ENCODE measurements at regions not wholly inside any gene's neighbourhood (a gene's known extent, or its start where the extent isn't known, plus 50 kb on each side); places are given as distances from the start of the nearest gene placed in this dataset.

- ATAC-seq, result no peak
- TF ChIP-seq, protein P1, sequence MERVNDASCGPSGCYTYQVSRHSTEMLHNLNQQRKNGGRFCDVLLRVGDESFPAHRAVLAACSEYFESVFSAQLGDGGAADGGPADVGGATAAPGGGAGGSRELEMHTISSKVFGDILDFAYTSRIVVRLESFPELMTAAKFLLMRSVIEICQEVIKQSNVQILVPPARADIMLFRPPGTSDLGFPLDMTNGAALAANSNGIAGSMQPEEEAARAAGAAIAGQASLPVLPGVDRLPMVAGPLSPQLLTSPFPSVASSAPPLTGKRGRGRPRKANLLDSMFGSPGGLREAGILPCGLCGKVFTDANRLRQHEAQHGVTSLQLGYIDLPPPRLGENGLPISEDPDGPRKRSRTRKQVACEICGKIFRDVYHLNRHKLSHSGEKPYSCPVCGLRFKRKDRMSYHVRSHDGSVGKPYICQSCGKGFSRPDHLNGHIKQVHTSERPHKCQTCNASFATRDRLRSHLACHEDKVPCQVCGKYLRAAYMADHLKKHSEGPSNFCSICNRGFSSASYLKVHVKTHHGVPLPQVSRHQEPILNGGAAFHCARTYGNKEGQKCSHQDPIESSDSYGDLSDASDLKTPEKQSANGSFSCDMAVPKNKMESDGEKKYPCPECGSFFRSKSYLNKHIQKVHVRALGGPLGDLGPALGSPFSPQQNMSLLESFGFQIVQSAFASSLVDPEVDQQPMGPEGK (CRISPR knock-in tag; IDR thresholded peaks at IDR 0.05; ENCODE audit: borderline replicate concordance), result no peak
- TF ChIP-seq TOX (CRISPR knock-in tag; IDR thresholded peaks at IDR 0.05; ENCODE audit: borderline replicate concordance) (no peak), ZNF70 (CRISPR knock-in tag; IDR thresholded peaks at IDR 0.05) (no peak), ZNF8 (CRISPR knock-in tag; IDR thresholded peaks at IDR 0.05) (no peak), OSR1 (CRISPR knock-in tag; IDR thresholded peaks at IDR 0.05) (no peak), ZC3H10 (CRISPR knock-in tag; IDR thresholded peaks at IDR 0.05) (no peak), POU6F1 (CRISPR knock-in tag; IDR thresholded peaks at IDR 0.05; ENCODE audit: borderline replicate concordance, low read depth) (no peak), ARNTL (CRISPR knock-in tag; IDR thresholded peaks at IDR 0.05; ENCODE audit: borderline replicate concordance, low read depth) (no peak), ISL1 (CRISPR knock-in tag; IDR thresholded peaks at IDR 0.05) (no peak), RARB (CRISPR knock-in tag; IDR thresholded peaks at IDR 0.05) (no peak), ESRRG (CRISPR knock-in tag; IDR thresholded peaks at IDR 0.05) (no peak), ZFP30 (CRISPR knock-in tag; IDR thresholded peaks at IDR 0.05) (no peak), ZFP3 (CRISPR knock-in tag; IDR thresholded peaks at IDR 0.05) (no peak), SNAI2 (CRISPR knock-in tag; IDR thresholded peaks at IDR 0.05) (no peak), ZNF565 (CRISPR knock-in tag; conservative IDR thresholded peaks at IDR 0.05; ENCODE audit: low read depth) (no peak)
These were observed 307.7 kb downstream of the GPM6A start for GRCh38 chr4:175504318-175504717.

DNA sequence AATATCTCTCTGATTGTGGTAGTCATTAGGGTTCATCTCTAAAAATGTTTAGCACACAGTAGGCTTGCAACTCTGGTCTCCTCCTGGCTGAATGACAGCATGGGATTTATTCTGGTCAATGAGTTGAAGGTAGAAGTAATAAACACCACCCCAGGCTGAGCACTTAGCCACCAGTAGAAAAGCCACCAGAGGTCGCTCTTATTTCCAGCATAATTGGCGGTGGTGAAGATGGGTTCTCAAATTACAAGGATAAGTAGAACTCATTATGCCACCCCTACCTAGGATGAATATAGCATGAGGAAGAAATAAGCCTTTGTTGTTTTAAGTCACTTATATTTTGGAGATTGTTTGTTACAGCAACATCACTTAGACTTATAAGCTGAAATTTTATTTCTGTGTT, 302.7 kb downstream of the GPM6A start:
- no peak for ATAC-seq
- TF ChIP-seq, protein P1 (CRISPR knock-in tag; IDR thresholded peaks at IDR 0.05; ENCODE audit: borderline replicate concordance), result no peak
- TF ChIP-seq CSDC2 (CRISPR knock-in tag; IDR thresholded peaks at IDR 0.05), result no peak
- no peak for TF ChIP-seq OSR1 (CRISPR knock-in tag; IDR thresholded peaks at IDR 0.05)
- TF ChIP-seq TOX (CRISPR knock-in tag; IDR thresholded peaks at IDR 0.05; ENCODE audit: borderline replicate concordance), result no peak
- TF ChIP-seq PPARA (CRISPR knock-in tag; IDR thresholded peaks at IDR 0.05; ENCODE audit: borderline replicate concordance), result no peak
- TF ChIP-seq ZNF8 (CRISPR knock-in tag; IDR thresholded peaks at IDR 0.05), result no peak
- TF ChIP-seq ISL1 (CRISPR knock-in tag; IDR thresholded peaks at IDR 0.05), result no peak
- no peak for TF ChIP-seq TCF4 (CRISPR knock-in tag; IDR thresholded peaks at IDR 0.05; ENCODE audit: borderline replicate concordance)
- no peak for TF ChIP-seq ZC3H10 (CRISPR knock-in tag; IDR thresholded peaks at IDR 0.05)
- no peak for TF ChIP-seq ZNF565 (CRISPR knock-in tag; conservative IDR thresholded peaks at IDR 0.05; ENCODE audit: low read depth)
- no peak for TF ChIP-seq CREB5 (CRISPR knock-in tag; IDR thresholded peaks at IDR 0.05; ENCODE audit: low read depth)

GRCh38 chr4:175511861-175512260, 300.2 kb downstream of the GPM6A start:
- ATAC-seq, result no peak
- TF ChIP-seq GLIS3 (CRISPR knock-in tag; IDR thresholded peaks at IDR 0.05), result no peak
- no peak for TF ChIP-seq RARB (CRISPR knock-in tag; IDR thresholded peaks at IDR 0.05)
- no peak for TF ChIP-seq ISL1 (CRISPR knock-in tag; IDR thresholded peaks at IDR 0.05)
- TF ChIP-seq ZFP3 (CRISPR knock-in tag; IDR thresholded peaks at IDR 0.05), result no peak
- TF ChIP-seq PPARA (CRISPR knock-in tag; IDR thresholded peaks at IDR 0.05; ENCODE audit: borderline replicate concordance), result no peak
- no peak for TF ChIP-seq TCF4 (CRISPR knock-in tag; IDR thresholded peaks at IDR 0.05; ENCODE audit: borderline replicate concordance)
- no peak for TF ChIP-seq TSHZ2 (CRISPR knock-in tag; IDR thresholded peaks at IDR 0.05)
- TF ChIP-seq BACH2 (CRISPR knock-in tag; IDR thresholded peaks at IDR 0.05; ENCODE audit: borderline replicate concordance), result no peak
- no peak for TF ChIP-seq CREB5 (CRISPR knock-in tag; IDR thresholded peaks at IDR 0.05; ENCODE audit: low read depth)
- no peak for TF ChIP-seq ZNF70 (CRISPR knock-in tag; IDR thresholded peaks at IDR 0.05)
- TF ChIP-seq ZC3H10 (CRISPR knock-in tag; IDR thresholded peaks at IDR 0.05), result no peak
- TF ChIP-seq POU6F1 (CRISPR knock-in tag; IDR thresholded peaks at IDR 0.05; ENCODE audit: borderline replicate concordance, low read depth), result no peak
- no peak for TF ChIP-seq TOX (CRISPR knock-in tag; IDR thresholded peaks at IDR 0.05; ENCODE audit: borderline replicate concordance)
- TF ChIP-seq ESRRG (CRISPR knock-in tag; IDR thresholded peaks at IDR 0.05), result no peak
- TF ChIP-seq, protein P1 (CRISPR knock-in tag; IDR thresholded peaks at IDR 0.05; ENCODE audit: borderline replicate concordance), result no peak
